Hepatocyte (in vitro differentiated cells): ENCODE measurements at regions not wholly inside any gene's neighbourhood (a gene's known extent, or its start where the extent isn't known, plus 50 kb on each side); places are given as distances from the start of the nearest gene placed in this dataset.

Source experiments
- CTCF ChIP-seq: fragments of 200-600 bp; sonication (generic); IDR thresholded peaks from 2 replicates; pipeline ENCODE4 v1.5.1; 2016; ENCODE audit warnings: antibody characterized with exemption, mild to moderate bottlenecking; ENCODE audit not compliant: poor library complexity
- EZH2 ChIP-seq: fragments of 200-600 bp; sonication (generic); IDR thresholded peaks from 2 replicates; pipeline ENCODE4 v1.6.1; 2016; ENCODE audit warnings: antibody characterized with exemption, mild to moderate bottlenecking, borderline replicate concordance

- TF ChIP-seq EZH2 (no peak), CTCF (no peak)
These were observed 130.6 kb downstream of the CEP57L1 start for GRCh38 chr6:109225946-109226345.
